OCI-LY1 (cell line): ENCODE measurements at regions not wholly inside any gene's neighbourhood (a gene's known extent, or its start where the extent isn't known, plus 50 kb on each side); places are given as distances from the start of the nearest gene placed in this dataset.

ENCODE experiments used
- EZH2 ChIP-seq: fragments of 200-600 bp; sonication (generic), shearing (Covaris generic); IDR thresholded peaks from 2 replicates; pipeline ENCODE4 v1.8.0; 2017; ENCODE audit warnings: borderline replicate concordance, mixed run types, mild to moderate bottlenecking, antibody characterized with exemption, low read length, moderate library complexity, mixed read lengths
- TF ChIP-seq, protein P1 (sequence below): fragments of 200-600 bp; sonication (generic), shearing (Covaris generic); IDR thresholded peaks from 2 replicates; pipeline ENCODE4 v1.5.1; 2017; ENCODE audit warnings: mild to moderate bottlenecking, antibody characterized with exemption, low read length, moderate library complexity, mixed read lengths

DNA sequence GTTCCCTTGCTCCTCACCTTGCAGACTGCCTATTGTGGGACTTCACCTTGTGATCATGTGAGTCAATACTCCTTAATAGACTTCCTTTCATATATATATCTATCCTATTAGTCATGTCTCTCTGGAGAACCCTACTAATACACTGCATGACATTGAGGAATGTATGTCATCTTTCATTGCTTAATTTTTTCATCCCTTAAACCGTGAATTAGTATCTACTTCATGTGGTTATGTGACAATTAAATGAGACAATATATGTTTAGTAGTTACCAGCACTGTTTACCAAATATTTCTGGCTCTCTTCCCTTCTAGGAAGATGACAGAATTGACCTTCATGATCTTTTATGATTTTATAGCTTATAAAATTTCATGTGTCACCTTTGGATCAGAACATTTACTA, 759.5 kb downstream of the GRXCR1 start:
- TF ChIP-seq, protein P1, sequence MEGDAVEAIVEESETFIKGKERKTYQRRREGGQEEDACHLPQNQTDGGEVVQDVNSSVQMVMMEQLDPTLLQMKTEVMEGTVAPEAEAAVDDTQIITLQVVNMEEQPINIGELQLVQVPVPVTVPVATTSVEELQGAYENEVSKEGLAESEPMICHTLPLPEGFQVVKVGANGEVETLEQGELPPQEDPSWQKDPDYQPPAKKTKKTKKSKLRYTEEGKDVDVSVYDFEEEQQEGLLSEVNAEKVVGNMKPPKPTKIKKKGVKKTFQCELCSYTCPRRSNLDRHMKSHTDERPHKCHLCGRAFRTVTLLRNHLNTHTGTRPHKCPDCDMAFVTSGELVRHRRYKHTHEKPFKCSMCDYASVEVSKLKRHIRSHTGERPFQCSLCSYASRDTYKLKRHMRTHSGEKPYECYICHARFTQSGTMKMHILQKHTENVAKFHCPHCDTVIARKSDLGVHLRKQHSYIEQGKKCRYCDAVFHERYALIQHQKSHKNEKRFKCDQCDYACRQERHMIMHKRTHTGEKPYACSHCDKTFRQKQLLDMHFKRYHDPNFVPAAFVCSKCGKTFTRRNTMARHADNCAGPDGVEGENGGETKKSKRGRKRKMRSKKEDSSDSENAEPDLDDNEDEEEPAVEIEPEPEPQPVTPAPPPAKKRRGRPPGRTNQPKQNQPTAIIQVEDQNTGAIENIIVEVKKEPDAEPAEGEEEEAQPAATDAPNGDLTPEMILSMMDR: no peak
- no peak for TF ChIP-seq EZH2
